Neural cell (in vitro differentiated cells): ENCODE measurements at regions not wholly inside any gene's neighbourhood (a gene's known extent, or its start where the extent isn't known, plus 50 kb on each side); places are given as distances from the start of the nearest gene placed in this dataset.

ENCODE experiments used
- H2AFZ ChIP-seq: fragments of 200-600, 300-800 bp; sonication (generic), shearing (Covaris generic); 2 replicates; pipeline ENCODE4 v1.6.0; 2014; ENCODE audit warnings: low read depth, mild to moderate bottlenecking, antibody characterized with exemption, low read length, moderate library complexity
- H3F3A ChIP-seq: fragments of 200-600 bp; shearing (Covaris generic); 2 replicates; pipeline ENCODE4 v1.6.1; 2016; ENCODE audit warnings: mild to moderate bottlenecking, moderate library complexity, mixed read lengths, antibody characterized with exemption, low read length; ENCODE audit not compliant: insufficient read depth, poor library complexity, severe bottlenecking
- H3K27ac ChIP-seq: fragments of 200-600, 300-800 bp; sonication (generic), shearing (Covaris generic); 2 replicates; pipeline ENCODE4 v1.5.1; 2014; ENCODE audit warnings: mild to moderate bottlenecking, low read length, moderate library complexity
- H3K27me3 ChIP-seq: fragments of 300-800, 200-600 bp; sonication (generic), shearing (Covaris generic); 2 replicates; pipeline ENCODE4 v1.6.0; 2014; ENCODE audit warnings: mild to moderate bottlenecking, low read depth, low read length, moderate library complexity; ENCODE audit not compliant: insufficient read depth
- H3K36me3 ChIP-seq: fragments of 300-800, 200-600 bp; sonication (generic), shearing (Covaris generic); 2 replicates; pipeline ENCODE4 v1.5.1; 2014; ENCODE audit warnings: mild to moderate bottlenecking, antibody characterized with exemption, low read length, moderate library complexity; ENCODE audit not compliant: insufficient read depth
- H3K4me2 ChIP-seq: fragments of 300-800, 200-600 bp; sonication (generic), shearing (Covaris generic); 2 replicates; pipeline ENCODE4 v1.6.0; 2014; ENCODE audit warnings: mild to moderate bottlenecking, low read length
- H3K4me3 ChIP-seq: fragments of 300-800, 200-600 bp; sonication (generic), shearing (Covaris generic); 2 replicates; pipeline ENCODE4 v1.5.1; 2014; ENCODE audit warnings: mild to moderate bottlenecking, low read length, moderate library complexity
- H3K79me2 ChIP-seq: fragments of 200-600 bp; shearing (Covaris generic); replicated peaks from 2 replicates; pipeline ENCODE4 v1.6.0; 2014; ENCODE audit warnings: mild to moderate bottlenecking, low read length, moderate library complexity; ENCODE audit not compliant: insufficient read depth
- H3K9ac ChIP-seq: fragments of 300-800, 200-600 bp; sonication (generic), shearing (Covaris generic); 2 replicates; pipeline ENCODE4 v1.6.1; 2016; ENCODE audit warnings: mild to moderate bottlenecking, low read length, mixed read lengths
- H3K9me2 ChIP-seq: fragments of 200-600 bp; shearing (Covaris generic); 2 replicates; pipeline ENCODE4 v1.6.1; 2016; ENCODE audit warnings: mild to moderate bottlenecking, low read length, mixed read lengths; ENCODE audit not compliant: insufficient read depth
- H3K9me3 ChIP-seq: fragments of 200-600, 300-800 bp; sonication (generic), shearing (Covaris generic); 2 replicates; pipeline ENCODE4 v1.6.1; 2016; ENCODE audit warnings: mild to moderate bottlenecking, mixed run types, low read length, moderate library complexity, mixed read lengths
- H4K20me1 ChIP-seq: fragments of 200-600 bp; shearing (Covaris generic); 2 replicates; pipeline ENCODE4 v1.6.1; 2016; ENCODE audit warnings: mild to moderate bottlenecking, mixed run types; ENCODE audit not compliant: insufficient read depth
- EP300 ChIP-seq: fragments of 450-650 bp; conservative IDR thresholded peaks from 2 replicates; pipeline ENCODE4 v1.6.1; 2014; ENCODE audit warnings: antibody characterized with exemption, mild to moderate bottlenecking, moderate library complexity; ENCODE audit not compliant: poor library complexity, severe bottlenecking
- EZH2 ChIP-seq: fragments of 200-600, 300-800 bp; shearing (Covaris generic), sonication (generic); IDR thresholded peaks from 2 replicates; pipeline ENCODE4 v1.6.1; 2014; ENCODE audit warnings: antibody characterized with exemption, low read length, borderline replicate concordance, mild to moderate bottlenecking; ENCODE audit not compliant: insufficient read depth, poor library complexity, severe bottlenecking
- MXI1 ChIP-seq: fragments of 450-650 bp; conservative IDR thresholded peaks from 2 replicates; pipeline ENCODE4 v1.6.1; 2014; ENCODE audit warnings: antibody characterized with exemption, mild to moderate bottlenecking; ENCODE audit not compliant: poor library complexity, severe bottlenecking
- POLR2AphosphoS5 ChIP-seq: IDR thresholded peaks from 2 replicates; pipeline ENCODE4 v1.6.1; 2012
- RAD21 ChIP-seq: fragments of 450-650 bp; conservative IDR thresholded peaks from 2 replicates; pipeline ENCODE4 v1.6.1; 2014; ENCODE audit warnings: antibody characterized with exemption, mild to moderate bottlenecking, moderate library complexity
- SMC3 ChIP-seq: fragments of 450-650 bp; conservative IDR thresholded peaks from 2 replicates; pipeline ENCODE4 v1.6.1; 2014; ENCODE audit warnings: antibody characterized with exemption, mild to moderate bottlenecking, moderate library complexity; ENCODE audit not compliant: poor library complexity
- TAF1 ChIP-seq: IDR thresholded peaks from 2 replicates; pipeline ENCODE4 v1.6.1; 2012; ENCODE audit warnings: low read depth
- TF ChIP-seq, protein P1 (sequence below): fragments of 450-650 bp; IDR thresholded peaks from 2 replicates; pipeline ENCODE4 v1.5.1; 2014; ENCODE audit warnings: antibody characterized with exemption, mild to moderate bottlenecking, moderate library complexity; ENCODE audit not compliant: poor library complexity, severe bottlenecking
- TF ChIP-seq, protein P2 (sequence below): IDR thresholded peaks from 2 replicates; pipeline ENCODE4 v1.6.1; 2012; ENCODE audit warnings: borderline replicate concordance

- Histone ChIP-seq H3K79me2 (no peaks in the 10 kb centered on the region), H3K4me2 (no peak overlapping the region), H4K20me1 (no peaks in the 10 kb centered on the region), H3F3A (no peaks in the 10 kb centered on the region), H3K27me3 (no peaks in the 10 kb centered on the region), H3K4me3 (no peak overlapping the region), H3K9ac (no peak overlapping the region), H3K36me3 (no peaks in the 10 kb centered on the region), H3K27ac (no peak overlapping the region), H2AFZ (no peak overlapping the region), H3K9me2 (no peaks in the 10 kb centered on the region), H3K9me3 (no peaks in the 10 kb centered on the region)
- TF ChIP-seq EP300: no peak
Observed at GRCh38 chr4:54802336-54802735, 144.6 kb downstream of the KIT start.

DNA sequence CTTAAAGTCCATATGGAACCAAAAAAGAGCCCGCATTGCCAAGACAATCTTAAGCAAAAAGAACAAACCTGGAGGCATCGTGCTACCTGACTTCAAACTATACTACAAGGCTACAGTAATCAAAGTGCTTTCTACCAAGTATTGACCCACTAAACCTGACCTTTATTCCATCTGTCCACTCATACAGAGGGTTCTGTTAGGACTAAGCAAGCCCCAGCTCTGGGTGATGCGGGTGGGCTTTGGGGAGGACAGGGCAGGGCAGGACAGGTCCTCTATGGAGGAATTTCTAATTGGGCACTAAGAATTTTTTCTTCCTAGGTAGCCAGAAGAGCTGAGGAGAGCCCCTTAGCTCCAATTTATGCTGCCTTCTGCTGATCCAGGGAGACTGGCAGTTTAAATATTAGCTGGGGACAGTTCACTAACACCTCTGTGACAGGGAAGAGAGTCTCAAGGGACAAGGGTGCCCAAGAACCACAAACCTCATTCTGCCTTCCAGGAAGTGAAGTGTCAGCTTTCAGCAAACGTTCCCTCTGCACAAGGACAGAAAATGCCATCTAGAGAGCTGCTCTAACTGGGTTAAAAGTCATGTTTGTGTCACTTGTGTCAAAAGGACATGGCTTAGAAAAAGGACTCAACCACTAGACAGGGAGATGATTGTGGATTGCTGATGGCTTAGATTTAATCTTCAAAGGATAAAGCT lies 143.2 kb downstream of the KIT start:
- Histone ChIP-seq H3K4me3 (no peak overlapping the region), H4K20me1 (no peaks in the 10 kb centered on the region), H3K36me3 (no peaks in the 10 kb centered on the region), H3K9me3 (no peaks in the 10 kb centered on the region), H3K4me2 (no peak overlapping the region), H3K9ac (no peak overlapping the region), H3K9me2 (no peaks in the 10 kb centered on the region), H3K27ac (no peak overlapping the region), H3K27me3 (no peaks in the 10 kb centered on the region), H3F3A (no peaks in the 10 kb centered on the region), H3K79me2 (no peaks in the 10 kb centered on the region), H2AFZ (no peak overlapping the region)
- TF ChIP-seq POLR2AphosphoS5 (peak; percentile 24), RAD21 (no peak), EP300 (peak; percentile 69)

DNA sequence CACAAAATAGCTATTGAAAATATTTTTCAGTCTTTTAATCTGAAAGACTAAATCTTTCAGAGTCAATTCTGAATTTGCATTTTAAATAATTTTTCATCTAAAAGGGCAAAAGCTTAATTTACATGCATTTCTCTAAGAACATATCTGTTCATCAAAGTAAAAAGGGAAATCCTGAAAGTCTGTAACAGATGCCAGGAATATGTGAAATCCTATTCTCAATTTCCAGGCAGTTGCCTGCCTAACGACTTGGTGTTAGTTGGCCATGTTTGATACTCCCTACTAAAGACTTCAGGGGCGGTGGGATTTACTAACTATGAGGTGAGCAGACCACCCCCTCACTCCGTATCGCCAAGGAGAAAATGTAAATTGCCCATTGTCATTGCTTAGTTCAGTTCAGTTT lies 136.8 kb downstream of the KIT start:
- Histone ChIP-seq H3K27me3 (no peaks in the 10 kb centered on the region), H3K36me3 (no peaks in the 10 kb centered on the region), H4K20me1 (no peaks in the 10 kb centered on the region), H3K79me2 (no peaks in the 10 kb centered on the region), H3K4me3 (no peak overlapping the region), H3K9me3 (no peaks in the 10 kb centered on the region), H3K9me2 (no peaks in the 10 kb centered on the region), H2AFZ (no peak overlapping the region), H3K27ac (no peak overlapping the region), H3K9ac (no peak overlapping the region), H3K4me2 (no peak overlapping the region), H3F3A (no peaks in the 10 kb centered on the region)
- TF ChIP-seq POLR2AphosphoS5 (no peak), RAD21 (no peak), MXI1 (no peak), SMC3 (no peak), EZH2 (no peak), EP300 (no peak), TAF1 (no peak)
- TF ChIP-seq, protein P1, sequence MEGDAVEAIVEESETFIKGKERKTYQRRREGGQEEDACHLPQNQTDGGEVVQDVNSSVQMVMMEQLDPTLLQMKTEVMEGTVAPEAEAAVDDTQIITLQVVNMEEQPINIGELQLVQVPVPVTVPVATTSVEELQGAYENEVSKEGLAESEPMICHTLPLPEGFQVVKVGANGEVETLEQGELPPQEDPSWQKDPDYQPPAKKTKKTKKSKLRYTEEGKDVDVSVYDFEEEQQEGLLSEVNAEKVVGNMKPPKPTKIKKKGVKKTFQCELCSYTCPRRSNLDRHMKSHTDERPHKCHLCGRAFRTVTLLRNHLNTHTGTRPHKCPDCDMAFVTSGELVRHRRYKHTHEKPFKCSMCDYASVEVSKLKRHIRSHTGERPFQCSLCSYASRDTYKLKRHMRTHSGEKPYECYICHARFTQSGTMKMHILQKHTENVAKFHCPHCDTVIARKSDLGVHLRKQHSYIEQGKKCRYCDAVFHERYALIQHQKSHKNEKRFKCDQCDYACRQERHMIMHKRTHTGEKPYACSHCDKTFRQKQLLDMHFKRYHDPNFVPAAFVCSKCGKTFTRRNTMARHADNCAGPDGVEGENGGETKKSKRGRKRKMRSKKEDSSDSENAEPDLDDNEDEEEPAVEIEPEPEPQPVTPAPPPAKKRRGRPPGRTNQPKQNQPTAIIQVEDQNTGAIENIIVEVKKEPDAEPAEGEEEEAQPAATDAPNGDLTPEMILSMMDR: no peak
- TF ChIP-seq, protein P2, sequence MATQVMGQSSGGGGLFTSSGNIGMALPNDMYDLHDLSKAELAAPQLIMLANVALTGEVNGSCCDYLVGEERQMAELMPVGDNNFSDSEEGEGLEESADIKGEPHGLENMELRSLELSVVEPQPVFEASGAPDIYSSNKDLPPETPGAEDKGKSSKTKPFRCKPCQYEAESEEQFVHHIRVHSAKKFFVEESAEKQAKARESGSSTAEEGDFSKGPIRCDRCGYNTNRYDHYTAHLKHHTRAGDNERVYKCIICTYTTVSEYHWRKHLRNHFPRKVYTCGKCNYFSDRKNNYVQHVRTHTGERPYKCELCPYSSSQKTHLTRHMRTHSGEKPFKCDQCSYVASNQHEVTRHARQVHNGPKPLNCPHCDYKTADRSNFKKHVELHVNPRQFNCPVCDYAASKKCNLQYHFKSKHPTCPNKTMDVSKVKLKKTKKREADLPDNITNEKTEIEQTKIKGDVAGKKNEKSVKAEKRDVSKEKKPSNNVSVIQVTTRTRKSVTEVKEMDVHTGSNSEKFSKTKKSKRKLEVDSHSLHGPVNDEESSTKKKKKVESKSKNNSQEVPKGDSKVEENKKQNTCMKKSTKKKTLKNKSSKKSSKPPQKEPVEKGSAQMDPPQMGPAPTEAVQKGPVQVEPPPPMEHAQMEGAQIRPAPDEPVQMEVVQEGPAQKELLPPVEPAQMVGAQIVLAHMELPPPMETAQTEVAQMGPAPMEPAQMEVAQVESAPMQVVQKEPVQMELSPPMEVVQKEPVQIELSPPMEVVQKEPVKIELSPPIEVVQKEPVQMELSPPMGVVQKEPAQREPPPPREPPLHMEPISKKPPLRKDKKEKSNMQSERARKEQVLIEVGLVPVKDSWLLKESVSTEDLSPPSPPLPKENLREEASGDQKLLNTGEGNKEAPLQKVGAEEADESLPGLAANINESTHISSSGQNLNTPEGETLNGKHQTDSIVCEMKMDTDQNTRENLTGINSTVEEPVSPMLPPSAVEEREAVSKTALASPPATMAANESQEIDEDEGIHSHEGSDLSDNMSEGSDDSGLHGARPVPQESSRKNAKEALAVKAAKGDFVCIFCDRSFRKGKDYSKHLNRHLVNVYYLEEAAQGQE: no peak
